Karpas-422 (cell line): ENCODE measurements at regions not wholly inside any gene's neighbourhood (a gene's known extent, or its start where the extent isn't known, plus 50 kb on each side); places are given as distances from the start of the nearest gene placed in this dataset.
"Not testable (repeated sequence)": the region's sequence is repeated elsewhere in the genome, so short reads cannot be mapped to it uniquely, and the experiment has no call there.

ENCODE experiments used
- DNase-seq: peaks from one replicate; pipeline ENCODE4 v3.0.0-alpha.2; 2015
- H2AFZ ChIP-seq: fragments of 200-600 bp; sonication (generic); 2 replicates; pipeline ENCODE4 v1.6.1; 2014; ENCODE audit warnings: antibody characterized with exemption, low read length, mixed read lengths
- H3K27ac ChIP-seq: fragments of 200-600 bp; sonication (generic); 2 replicates; pipeline ENCODE4 v1.5.1; 2014; ENCODE audit warnings: mild to moderate bottlenecking, low read length, moderate library complexity
- H3K27me3 ChIP-seq: fragments of 200-600 bp; sonication (generic); 2 replicates; pipeline ENCODE4 v1.6.1; 2014; ENCODE audit warnings: low read length, mixed read lengths
- H3K36me3 ChIP-seq: fragments of 200-600 bp; sonication (generic); 2 replicates; pipeline ENCODE4 v1.6.1; 2014; ENCODE audit warnings: low read length, mixed read lengths; ENCODE audit not compliant: insufficient read depth
- H3K4me1 ChIP-seq: fragments of 200-600 bp; sonication (generic); 2 replicates; pipeline ENCODE4 v1.6.1; 2014; ENCODE audit warnings: mild to moderate bottlenecking, low read length, mixed read lengths
- H3K4me2 ChIP-seq: fragments of 200-600 bp; sonication (generic); 2 replicates; pipeline ENCODE4 v1.6.1; 2014; ENCODE audit warnings: low read length, low read depth, mild to moderate bottlenecking; ENCODE audit not compliant: poor library complexity, severe bottlenecking
- H3K4me3 ChIP-seq: fragments of 200-600 bp; sonication (generic); 2 replicates; pipeline ENCODE4 v1.5.1; 2014; ENCODE audit warnings: mild to moderate bottlenecking, antibody characterized with exemption, low read length, mixed read lengths
- H3K79me2 ChIP-seq: fragments of 200-600 bp; sonication (generic); 2 replicates; pipeline ENCODE4 v1.6.1; 2014; ENCODE audit warnings: mild to moderate bottlenecking, low read length, mixed read lengths
- H3K9ac ChIP-seq: fragments of 200-600 bp; sonication (generic); 2 replicates; pipeline ENCODE4 v1.6.0; 2014; ENCODE audit warnings: low read length
- H3K9me2 ChIP-seq: fragments of 200-600 bp; sonication (generic), shearing (Covaris generic); replicated peaks from 2 replicates; pipeline ENCODE4 v1.6.0; 2014; ENCODE audit warnings: mild to moderate bottlenecking, low read length, moderate library complexity; ENCODE audit not compliant: insufficient read depth
- H3K9me3 ChIP-seq: fragments of 300-700, 200-600 bp; sonication (generic); 2 replicates; pipeline ENCODE4 v1.6.1; 2014; ENCODE audit warnings: low read length, mixed read lengths
- H4K20me1 ChIP-seq: fragments of 200-600 bp; sonication (generic); 2 replicates; pipeline ENCODE4 v1.6.1; 2014; ENCODE audit warnings: mild to moderate bottlenecking, antibody characterized with exemption, low read length, low read depth; ENCODE audit not compliant: insufficient read depth

GRCh38 chr6:27668442-27669294 lies 195.8 kb upstream of the ZNF184 start:
- peak; percentile 84 for DNase-seq
- Histone ChIP-seq H3K9me2 (no peaks in the 10 kb centered on the region), H4K20me1 (no peaks in the 10 kb centered on the region), H2AFZ (no peak overlapping the region), H3K4me3 (no peak overlapping the region), H3K4me1 (peaks cover 6% of the 10 kb centered on the region), H3K4me2 (no peak overlapping the region), H3K9ac (no peak overlapping the region), H3K9me3 (no peaks in the 10 kb centered on the region), H3K27me3 (no peaks in the 10 kb centered on the region), H3K27ac (no peak overlapping the region), H3K79me2 (no peaks in the 10 kb centered on the region), H3K36me3 (no peaks in the 10 kb centered on the region)

- Histone ChIP-seq H3K79me2 (no peaks in the 10 kb centered on the region), H3K4me1 (peaks cover 6% of the 10 kb centered on the region), H3K4me3 (no peak overlapping the region), H3K9me2 (no peaks in the 10 kb centered on the region), H3K27ac (no peak overlapping the region), H3K4me2 (no peak overlapping the region), H3K9ac (no peak overlapping the region), H2AFZ (no peak overlapping the region), H3K36me3 (no peaks in the 10 kb centered on the region), H3K27me3 (no peaks in the 10 kb centered on the region), H4K20me1 (no peaks in the 10 kb centered on the region), H3K9me3 (no peaks in the 10 kb centered on the region)
- no peak for DNase-seq
Observed at GRCh38 chr6:27667657-27668441, 194.9 kb upstream of the ZNF184 start.

GRCh38 chr6:27667016-27667656 lies 194.2 kb upstream of the ZNF184 start:
- H3K4me3 ChIP-seq, result no peak overlapping the region
- H2AFZ ChIP-seq, result no peak overlapping the region
- H3K79me2 ChIP-seq, result no peaks in the 10 kb centered on the region
- no peak overlapping the region for H3K4me2 ChIP-seq
- no peaks in the 10 kb centered on the region for H3K9me2 ChIP-seq
- no peaks in the 10 kb centered on the region for H4K20me1 ChIP-seq
- DNase-seq, result no peak
- no peaks in the 10 kb centered on the region for H3K27me3 ChIP-seq
- H3K9ac ChIP-seq, result no peak overlapping the region
- no peak overlapping the region for H3K27ac ChIP-seq
- H3K36me3 ChIP-seq, result no peaks in the 10 kb centered on the region
- H3K4me1 ChIP-seq, result peaks cover 6% of the 10 kb centered on the region
- H3K9me3 ChIP-seq, result no peaks in the 10 kb centered on the region

GRCh38 chr6:27662769-27663168 lies 189.9 kb upstream of the ZNF184 start:
- Histone ChIP-seq H3K79me2 (no peaks in the 10 kb centered on the region), H3K27me3 (no peaks in the 10 kb centered on the region), H3K4me2 (no peak overlapping the region), H3K36me3 (no peaks in the 10 kb centered on the region), H3K27ac (no peak overlapping the region), H4K20me1 (no peaks in the 10 kb centered on the region), H3K9me3 (no peaks in the 10 kb centered on the region), H3K9ac (no peak overlapping the region), H3K9me2 (no peaks in the 10 kb centered on the region), H2AFZ (no peak overlapping the region), H3K4me1 (no peaks in the 10 kb centered on the region), H3K4me3 (no peak overlapping the region)
- DNase-seq, result no peak

GRCh38 chr6:27662212-27662611 lies 189.3 kb upstream of the ZNF184 start:
- H3K79me2 ChIP-seq, H3K36me3 ChIP-seq, DNase-seq, H3K9me3 ChIP-seq, H4K20me1 ChIP-seq, H3K9me2 ChIP-seq, H3K27me3 ChIP-seq, H3K9ac ChIP-seq, H2AFZ ChIP-seq, H3K4me2 ChIP-seq, H3K4me1 ChIP-seq, H3K27ac ChIP-seq, H3K4me3 ChIP-seq: not testable (repeated sequence)

GRCh38 chr6:27653143-27653825 lies 180.4 kb upstream of the ZNF184 start:
- H3K9me2 ChIP-seq, H3K4me2 ChIP-seq, H3K4me1 ChIP-seq, H3K27me3 ChIP-seq, H3K79me2 ChIP-seq, H3K36me3 ChIP-seq, H3K9me3 ChIP-seq, H3K27ac ChIP-seq, H3K9ac ChIP-seq, H2AFZ ChIP-seq, DNase-seq, H3K4me3 ChIP-seq, H4K20me1 ChIP-seq: not testable (repeated sequence)

GRCh38 chr6:27651371-27651732 lies 178.4 kb upstream of the ZNF184 start:
- no peak overlapping the region for H2AFZ ChIP-seq

More at GRCh38 chr6:27651371-27651732, 178.4 kb upstream of the ZNF184 start:
- no peaks in the 10 kb centered on the region for H3K36me3 ChIP-seq
- no peak for DNase-seq
- H3K4me2 ChIP-seq, result no peak overlapping the region
- no peaks in the 10 kb centered on the region for H3K9me3 ChIP-seq
- H3K9me2 ChIP-seq, result no peaks in the 10 kb centered on the region
- H3K79me2 ChIP-seq, result no peaks in the 10 kb centered on the region
- H3K27ac ChIP-seq, result no peak overlapping the region
- H3K9ac ChIP-seq, result no peak overlapping the region
- no peaks in the 10 kb centered on the region for H4K20me1 ChIP-seq
- H3K27me3 ChIP-seq, result no peaks in the 10 kb centered on the region
- no peaks in the 10 kb centered on the region for H3K4me1 ChIP-seq
- no peak overlapping the region for H3K4me3 ChIP-seq
